Neuronal stem cell (in vitro differentiated cells): ENCODE measurements at regions not wholly inside any gene's neighbourhood (a gene's known extent, or its start where the extent isn't known, plus 50 kb on each side); places are given as distances from the start of the nearest gene placed in this dataset.

Source experiments
- DNase-seq: peaks from one replicate; pipeline ENCODE4 v3.0.0-alpha.2; 2013; ENCODE audit warnings: low spot score
- H2AFZ ChIP-seq: one replicate; pipeline ENCODE4 v1.6.1; 2013; ENCODE audit warnings: mild to moderate bottlenecking, low read length, inconsistent platforms
- H2AK5ac ChIP-seq: 2 replicates; pipeline ENCODE4 v1.6.1; 2013; ENCODE audit warnings: low read depth, mild to moderate bottlenecking, inconsistent platforms, low read length, moderate library complexity, mixed read lengths
- H2BK120ac ChIP-seq: 2 replicates; pipeline ENCODE4 v1.6.1; 2013; ENCODE audit warnings: low read depth, mild to moderate bottlenecking, inconsistent platforms, low read length, moderate library complexity, mixed read lengths
- H2BK12ac ChIP-seq: one replicate; pipeline ENCODE4 v1.6.1; 2013; ENCODE audit warnings: low read length, inconsistent platforms
- H2BK15ac ChIP-seq: 2 replicates; pipeline ENCODE4 v1.6.1; 2013; ENCODE audit warnings: mild to moderate bottlenecking, low read length, inconsistent platforms, mixed read lengths
- H2BK5ac ChIP-seq: one replicate; pipeline ENCODE4 v1.6.1; 2013; ENCODE audit warnings: inconsistent platforms, mild to moderate bottlenecking, low read length, moderate library complexity
- H3K14ac ChIP-seq: one replicate; pipeline ENCODE4 v1.6.1; 2013; ENCODE audit warnings: low read length, inconsistent platforms
- H3K18ac ChIP-seq: 2 replicates; pipeline ENCODE4 v1.6.1; 2013; ENCODE audit warnings: low read length, inconsistent platforms
- H3K23ac ChIP-seq: 2 replicates; pipeline ENCODE4 v1.6.1; 2013; ENCODE audit warnings: low read depth, mild to moderate bottlenecking, mixed read lengths, low read length, inconsistent platforms; ENCODE audit not compliant: poor library complexity
- H3K27ac ChIP-seq: replicated peaks from 3 replicates; pipeline ENCODE4 v1.5.1; 2013; ENCODE audit warnings: low read length, inconsistent platforms
- H3K27me3 ChIP-seq, 3 experiments: 2 replicates each; pipeline ENCODE4 v1.6.1; 2013; ENCODE audit warnings: low read length in 3 of 3, mild to moderate bottlenecking in 2 of 3, inconsistent platforms in 1 of 3, low read depth in 1 of 3, mixed read lengths in 1 of 3, moderate library complexity in 1 of 3; ENCODE audit not compliant: control insufficient read depth in 3 of 3, insufficient read depth in 3 of 3
- H3K36me3 ChIP-seq, 2 donors: replicated peaks in 1 of 2; 2 replicates each; pipeline ENCODE4 v1.6.1; 2013; ENCODE audit warnings: low read length in 2 of 2; ENCODE audit not compliant: control insufficient read depth in 2 of 2, insufficient read depth in 2 of 2
- H3K4ac ChIP-seq: 2 replicates; pipeline ENCODE4 v1.6.1; 2013; ENCODE audit warnings: inconsistent platforms, mild to moderate bottlenecking, low read length, moderate library complexity
- H3K4me1 ChIP-seq, 2 donors: 1 replicate in 1 of 2; 2 replicates in 1 of 2; pipeline ENCODE4 v1.6.1; 2013; ENCODE audit warnings: low read length in 2 of 2, low read depth in 1 of 2; ENCODE audit not compliant: control insufficient read depth in 2 of 2, insufficient read depth in 1 of 2
- H3K4me2 ChIP-seq: one replicate; pipeline ENCODE4 v1.6.1; 2013; ENCODE audit warnings: mild to moderate bottlenecking, low read length, inconsistent platforms; ENCODE audit not compliant: insufficient read depth, poor library complexity, severe bottlenecking
- H3K4me3 ChIP-seq, 2 donors: 2 replicates each; pipeline ENCODE4 v1.5.1; 2013; ENCODE audit warnings: low read length in 2 of 2, mild to moderate bottlenecking in 2 of 2, inconsistent platforms in 1 of 2, moderate library complexity in 1 of 2
- H3K79me1 ChIP-seq: one replicate; pipeline ENCODE4 v1.6.1; 2013; ENCODE audit warnings: low read depth, mild to moderate bottlenecking, inconsistent platforms, low read length, moderate library complexity
- H3K9ac ChIP-seq: one replicate; pipeline ENCODE4 v1.6.1; 2013; ENCODE audit warnings: mild to moderate bottlenecking, low read depth, low read length, inconsistent platforms; ENCODE audit not compliant: poor library complexity
- H3K9me3 ChIP-seq, 2 donors: replicated peaks in 1 of 2; 2 replicates each; pipeline versions ENCODE3 to v1.6.1; 2013; ENCODE audit warnings: low read length in 2 of 2, mild to moderate bottlenecking in 2 of 2, inconsistent platforms in 1 of 2, low read depth in 1 of 2, mixed read lengths in 1 of 2, moderate library complexity in 1 of 2; ENCODE audit not compliant: control insufficient read depth in 2 of 2, insufficient read depth in 1 of 2
- H4K8ac ChIP-seq: one replicate; pipeline ENCODE4 v1.6.1; 2013; ENCODE audit warnings: low read depth, mild to moderate bottlenecking, inconsistent platforms, low read length, moderate library complexity
- H4K91ac ChIP-seq: one replicate; pipeline ENCODE4 v1.6.1; 2013; ENCODE audit warnings: low read length, low read depth, mild to moderate bottlenecking, inconsistent platforms; ENCODE audit not compliant: poor library complexity
- WGBS, 2 donors: extraction: QIAGEN DNeasy Blood & Tissue Kit; methylation state at CpG; one replicate each; pipeline ENCODE4 v1.1.7; 2013; ENCODE audit warnings: missing lambda C conversion rate in 2 of 2, mixed read lengths in 1 of 2; ENCODE audit not compliant: insufficient read length in 2 of 2, insufficient replicate concordance in 1 of 2; ENCODE audit errors: extremely low coverage in 2 of 2; 5-methylcytosine and 5-hydroxymethylcytosine counted together

DNA sequence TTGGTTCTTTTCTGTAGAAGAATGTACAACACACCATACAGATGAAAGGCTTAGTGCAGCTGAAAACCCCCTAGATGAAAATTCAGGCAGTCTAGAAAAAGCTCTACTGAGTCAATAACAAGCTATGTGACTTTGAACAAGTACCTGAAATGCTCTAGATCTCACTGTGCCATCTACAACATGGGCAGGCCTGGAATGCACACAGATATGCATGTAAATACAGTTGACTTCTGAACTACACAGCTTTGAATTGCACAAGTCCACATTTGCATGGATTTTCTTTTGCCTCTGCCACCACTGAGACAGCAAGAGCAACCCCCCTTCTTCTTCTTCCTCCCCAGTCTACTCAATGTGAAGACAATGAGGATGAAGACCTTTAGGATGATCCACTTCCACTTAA is 98.4 kb downstream of the CNTN3 start:
- no peaks in the 10 kb centered on the region for H3K79me1 ChIP-seq
- no peak overlapping the region for H2AFZ ChIP-seq
- no peak overlapping the region for H3K18ac ChIP-seq
- no peak overlapping the region for H3K9ac ChIP-seq
- H3K14ac ChIP-seq = no peak overlapping the region
- H3K9me3 ChIP-seq = no peaks in the 10 kb centered on the region
- H3K23ac ChIP-seq = no peak overlapping the region
- no peak overlapping the region for H2BK12ac ChIP-seq
- no peak overlapping the region for H4K91ac ChIP-seq
- H3K4ac ChIP-seq = no peak overlapping the region
- H3K4me3 ChIP-seq = no peak overlapping the region
- no peak overlapping the region for H2BK120ac ChIP-seq
- H2BK5ac ChIP-seq = no peak overlapping the region
- H3K4me1 ChIP-seq = peaks cover 0 to 2% of the 10 kb centered on the region in 2 donors
- no peak overlapping the region for H2AK5ac ChIP-seq
- no peaks in the 10 kb centered on the region for H3K27me3 ChIP-seq
- no peaks in the 10 kb centered on the region for H3K36me3 ChIP-seq
- no peak overlapping the region for H3K27ac ChIP-seq
- DNase-seq = no peak
- H4K8ac ChIP-seq = no peak overlapping the region
- H2BK15ac ChIP-seq = no peak overlapping the region
- H3K4me2 ChIP-seq = no peak overlapping the region

DNA sequence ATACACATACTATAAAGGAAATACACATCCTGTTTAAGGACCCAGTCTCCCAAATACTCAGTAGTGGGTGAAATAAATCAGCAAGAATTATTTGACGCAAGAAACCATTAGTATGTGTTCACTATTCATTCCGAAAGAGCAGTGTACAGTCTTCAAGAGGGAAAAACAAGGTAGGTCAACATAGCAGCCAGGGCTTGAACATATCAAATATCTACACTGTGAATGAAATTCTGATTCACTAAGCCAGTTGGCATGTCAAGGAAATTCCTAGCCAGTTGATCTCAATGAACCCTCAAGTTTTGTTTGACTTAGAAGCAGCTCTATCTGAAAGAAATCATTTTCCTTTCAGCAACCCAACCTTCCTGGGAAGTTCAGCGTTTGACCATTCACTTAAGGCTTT is 99.0 kb downstream of the CNTN3 start:
- Histone ChIP-seq H3K14ac (no peak overlapping the region), H3K9ac (no peak overlapping the region), H4K8ac (no peak overlapping the region), H2AK5ac (no peak overlapping the region), H2AFZ (no peak overlapping the region), H4K91ac (no peak overlapping the region), H2BK5ac (no peak overlapping the region), H2BK15ac (no peak overlapping the region), H3K4me2 (no peak overlapping the region), H3K79me1 (no peaks in the 10 kb centered on the region), H2BK12ac (no peak overlapping the region), H3K36me3 (no peaks in the 10 kb centered on the region), H2BK120ac (no peak overlapping the region), H3K18ac (no peak overlapping the region), H3K23ac (no peak overlapping the region), H3K4me3 (no peak overlapping the region), H3K4ac (no peak overlapping the region), H3K9me3 (no peaks in the 10 kb centered on the region), H3K27ac (no peak overlapping the region), H3K27me3 (no peaks in the 10 kb centered on the region), H3K4me1 (peaks cover 0 to 2% of the 10 kb centered on the region in 2 donors)
- WGBS, 2 donors = no CpG with 5 or more reads among the region's 3 CpGs
- DNase-seq = no peak

DNA sequence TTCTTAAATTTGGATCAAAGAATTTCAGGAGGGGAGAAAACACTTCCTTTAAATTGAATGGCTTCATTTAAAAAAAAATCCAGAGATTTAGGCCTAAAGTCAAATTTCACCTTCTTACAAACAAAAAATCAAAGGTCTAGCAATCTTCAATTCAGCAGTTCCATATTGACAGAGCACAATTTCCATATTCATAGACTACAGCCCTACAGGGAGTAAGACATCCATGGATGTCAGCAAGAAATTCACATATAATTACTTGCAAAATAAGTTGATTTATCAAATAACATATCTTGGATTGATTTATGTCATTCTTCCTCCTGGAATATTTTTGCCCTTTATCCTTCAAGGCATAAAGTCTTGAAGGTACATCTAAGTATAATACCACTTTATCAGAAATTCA is 103.4 kb downstream of the CNTN3 start:
- Histone ChIP-seq H3K9ac (no peak overlapping the region), H4K8ac (no peak overlapping the region), H3K14ac (no peak overlapping the region), H3K4me1 (no peaks in the 10 kb centered on the region), H3K4me3 (no peak overlapping the region), H3K23ac (no peak overlapping the region), H2AK5ac (no peak overlapping the region), H3K4me2 (no peak overlapping the region), H2BK5ac (no peak overlapping the region), H3K27me3 (no peaks in the 10 kb centered on the region), H3K18ac (no peak overlapping the region), H4K91ac (no peak overlapping the region), H2AFZ (no peak overlapping the region), H2BK120ac (no peak overlapping the region), H3K9me3 (no peaks in the 10 kb centered on the region), H2BK12ac (no peak overlapping the region), H2BK15ac (no peak overlapping the region), H3K79me1 (no peaks in the 10 kb centered on the region), H3K27ac (no peak overlapping the region), H3K4ac (no peak overlapping the region), H3K36me3 (no peaks in the 10 kb centered on the region)
- DNase-seq = no peak

DNA sequence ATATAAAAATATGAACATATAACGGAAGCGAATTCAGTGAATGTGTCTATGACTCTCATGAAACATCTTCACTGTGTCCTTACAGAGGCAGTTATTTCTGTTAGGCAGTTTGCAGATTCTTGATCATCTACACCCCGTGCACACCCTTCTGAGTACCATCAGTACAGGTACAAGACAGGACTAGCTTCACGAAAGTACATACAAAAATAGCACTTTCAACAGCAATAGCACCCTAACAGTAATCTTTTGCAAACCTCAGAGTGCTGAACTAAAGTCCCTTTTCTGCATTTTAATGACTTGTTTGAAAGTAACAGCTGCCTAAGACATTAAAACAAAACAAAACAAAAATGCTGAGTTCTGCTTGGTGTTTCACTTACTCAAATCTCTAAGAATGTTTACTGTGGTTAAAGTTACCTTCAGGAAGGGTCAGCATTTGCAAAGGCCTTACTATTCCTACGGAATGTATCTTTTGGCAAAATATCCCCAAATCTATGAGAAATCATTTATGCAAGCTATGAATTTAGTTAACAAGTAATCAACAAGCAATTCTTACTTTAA is 104.1 kb downstream of the CNTN3 start:
- Histone ChIP-seq H2AK5ac (no peak overlapping the region), H4K91ac (no peak overlapping the region), H3K4me3 (no peak overlapping the region), H3K4ac (no peak overlapping the region), H3K79me1 (no peaks in the 10 kb centered on the region), H3K36me3 (no peaks in the 10 kb centered on the region), H3K27ac (no peak overlapping the region), H3K14ac (no peak overlapping the region), H3K9me3 (no peaks in the 10 kb centered on the region), H3K4me2 (no peak overlapping the region), H2BK12ac (no peak overlapping the region), H3K27me3 (no peaks in the 10 kb centered on the region), H2BK15ac (no peak overlapping the region), H3K23ac (no peak overlapping the region), H3K18ac (no peak overlapping the region), H2AFZ (no peak overlapping the region), H3K4me1 (no peaks in the 10 kb centered on the region), H2BK5ac (no peak overlapping the region), H3K9ac (no peak overlapping the region), H2BK120ac (no peak overlapping the region), H4K8ac (no peak overlapping the region)
- WGBS, 2 donors = no CpG with 5 or more reads among the region's 5 CpGs
- DNase-seq = no peak
